NCI-H460 (cell line): ENCODE measurements at regions not wholly inside any gene's neighbourhood (a gene's known extent, or its start where the extent isn't known, plus 50 kb on each side); places are given as distances from the start of the nearest gene placed in this dataset.

ENCODE experiments used
- DNase-seq: peaks from one replicate; pipeline ENCODE4 v3.0.0-alpha.2; 2016; ENCODE audit warnings: low read depth; ENCODE audit errors: extremely low read depth

DNA sequence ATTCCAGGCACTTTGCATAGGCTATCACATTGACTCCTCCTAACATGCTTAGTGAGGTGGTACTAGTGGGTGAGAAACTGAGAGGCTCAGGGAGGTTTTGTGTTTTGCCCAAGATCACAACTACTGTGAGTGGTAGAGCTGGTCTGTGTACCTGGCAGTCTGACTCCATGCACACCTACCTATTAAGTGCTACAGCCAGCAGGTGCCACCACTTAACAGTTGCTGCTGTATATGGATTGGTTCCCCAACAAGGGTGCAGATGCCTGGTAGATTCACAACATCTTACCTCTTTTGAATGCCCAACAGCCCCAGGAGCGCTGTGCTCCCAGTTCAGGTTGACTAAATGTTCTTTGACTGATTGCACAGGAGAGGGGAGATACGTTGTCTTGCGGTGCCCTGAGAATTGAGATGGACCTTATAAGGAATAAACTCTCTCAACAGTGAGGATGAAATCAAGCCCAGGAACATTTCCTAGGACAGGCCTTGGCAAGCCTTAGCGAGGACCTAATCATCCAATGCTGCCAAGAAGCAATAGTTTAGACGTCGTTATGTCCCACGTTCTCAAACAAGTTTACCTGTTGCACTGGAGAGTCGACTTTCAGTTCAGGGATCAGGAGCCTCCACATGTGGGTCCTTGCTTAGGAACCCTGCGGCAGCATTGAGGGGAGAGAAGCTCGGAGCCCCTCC, 78.9 kb upstream of the F3 start:
- DNase-seq, result no peak

DNA sequence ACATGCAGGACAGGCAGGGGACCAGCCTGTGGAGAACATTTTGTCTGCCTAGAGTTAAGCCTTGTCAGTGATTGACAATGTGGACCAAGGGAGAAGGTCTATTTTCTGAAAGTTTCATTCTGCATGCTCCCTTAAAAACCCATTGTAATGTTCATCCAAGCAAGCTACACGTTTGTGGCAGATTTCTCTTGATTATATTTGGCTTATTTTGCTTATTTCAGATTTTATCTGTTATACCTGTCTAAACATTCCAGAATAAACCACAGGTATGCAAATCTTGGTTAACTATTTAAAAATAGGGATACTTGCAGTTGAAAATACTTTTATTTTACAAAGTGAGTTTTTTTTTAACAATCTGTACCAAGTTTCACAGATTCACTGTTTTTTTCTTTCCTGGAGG, 78.2 kb upstream of the F3 start:
- no peak for DNase-seq

DNA sequence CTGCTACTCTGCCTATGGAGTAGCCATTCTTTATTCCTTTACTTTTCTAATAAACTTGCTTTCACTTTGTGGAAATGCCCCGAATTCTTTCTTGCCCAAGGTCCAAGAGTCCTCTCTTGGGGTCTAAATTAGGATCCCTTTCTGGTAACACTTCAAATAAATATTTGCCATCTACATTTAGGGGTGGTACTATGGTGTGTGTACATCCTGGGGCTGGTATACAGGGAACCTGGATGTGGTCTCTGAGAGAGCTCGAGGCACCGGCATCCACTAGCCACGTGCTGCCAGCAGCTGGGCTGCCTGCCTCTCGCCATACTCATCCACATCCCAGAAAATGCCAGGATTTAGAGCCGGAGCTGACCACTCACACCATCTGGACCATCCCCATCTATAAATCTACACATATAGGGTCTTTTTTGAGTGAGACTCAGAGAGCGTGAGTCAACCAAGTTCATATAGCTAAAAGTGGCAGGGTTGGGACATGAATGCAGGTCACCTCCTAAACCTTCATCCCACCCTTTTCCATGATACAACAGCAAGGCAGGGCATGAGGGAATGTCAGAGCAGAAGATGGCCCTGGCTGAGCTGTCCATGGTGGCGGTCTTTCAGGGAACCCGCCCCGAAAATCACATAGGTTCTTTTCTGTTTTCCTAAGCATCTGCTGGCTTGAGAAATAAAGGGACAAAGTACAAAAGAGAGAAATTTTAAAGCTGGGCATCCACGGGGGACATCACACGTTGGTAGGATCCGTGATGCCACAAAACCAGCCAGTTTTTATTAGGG, 76.6 kb upstream of the F3 start:
- DNase-seq, result no peak

DNA sequence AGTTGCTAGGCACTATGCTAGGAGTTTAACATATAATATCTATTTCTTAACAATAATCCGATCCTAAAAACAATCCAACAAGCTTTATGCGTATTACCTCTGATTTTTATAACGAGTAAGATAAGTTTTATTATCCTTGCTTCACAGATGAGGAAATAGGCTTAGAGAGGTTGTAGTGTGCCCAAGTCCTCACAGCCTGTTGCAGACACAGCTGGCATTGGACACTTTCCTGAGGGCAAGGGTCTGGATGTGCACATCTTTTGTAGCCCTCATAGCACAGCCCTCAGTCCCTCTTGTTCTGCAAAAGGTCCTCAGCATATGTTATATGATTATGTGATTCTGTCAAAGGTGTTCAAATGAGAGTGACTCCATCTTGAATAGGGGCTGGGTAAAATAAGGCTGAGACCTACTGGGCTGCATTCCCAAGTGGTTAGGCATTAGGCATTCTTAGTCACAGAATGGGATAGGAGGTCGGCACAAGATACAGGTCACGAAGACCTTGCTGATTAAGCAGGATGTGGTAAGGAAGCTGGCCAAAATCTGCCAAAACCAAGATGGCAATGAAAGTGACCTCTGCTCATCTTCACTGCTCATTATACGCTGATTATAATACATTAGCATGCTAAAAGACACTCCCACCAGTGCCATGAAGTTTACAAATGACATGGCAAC, 75.7 kb upstream of the F3 start:
- DNase-seq, result no peak

DNA sequence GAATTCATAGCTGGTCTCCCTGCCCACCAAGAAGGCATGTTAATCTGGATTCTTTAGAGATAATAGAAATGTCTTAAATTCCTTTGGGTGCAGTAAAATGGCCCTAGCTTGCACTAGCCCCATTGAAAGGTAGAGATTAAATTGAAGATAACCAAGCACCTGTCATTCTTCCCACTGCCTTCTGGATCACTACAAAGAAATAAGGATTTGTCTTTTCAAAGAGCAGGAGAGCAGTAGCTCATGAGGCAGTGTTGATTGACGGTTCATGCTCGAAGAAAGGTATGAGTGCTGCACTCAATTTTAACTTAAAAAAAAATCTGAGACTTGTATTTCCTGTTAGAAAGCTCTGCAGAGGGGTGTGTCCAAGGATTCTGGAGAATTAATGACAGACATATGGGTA, 74.9 kb upstream of the F3 start:
- DNase-seq, result no peak

DNA sequence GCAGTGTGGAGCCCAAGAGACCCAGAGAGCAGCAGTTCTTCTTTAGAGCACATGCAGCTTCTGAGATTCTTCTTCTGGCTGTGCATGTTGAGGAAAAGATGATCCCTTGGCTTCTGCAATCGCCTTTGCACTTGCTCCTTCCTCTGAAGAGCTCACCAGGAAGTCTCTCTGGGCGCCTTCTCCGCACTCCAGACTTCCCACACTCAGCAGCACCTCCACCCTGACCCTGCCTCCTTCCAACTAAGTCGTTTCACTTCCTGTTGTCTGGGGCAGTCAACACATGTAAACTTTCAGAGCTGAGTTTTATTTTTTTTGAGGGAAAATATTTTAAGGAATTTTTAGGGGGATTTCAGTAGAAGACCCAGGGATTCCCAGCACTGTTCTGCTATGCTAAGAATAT, 73.4 kb upstream of the F3 start:
- no peak for DNase-seq

DNA sequence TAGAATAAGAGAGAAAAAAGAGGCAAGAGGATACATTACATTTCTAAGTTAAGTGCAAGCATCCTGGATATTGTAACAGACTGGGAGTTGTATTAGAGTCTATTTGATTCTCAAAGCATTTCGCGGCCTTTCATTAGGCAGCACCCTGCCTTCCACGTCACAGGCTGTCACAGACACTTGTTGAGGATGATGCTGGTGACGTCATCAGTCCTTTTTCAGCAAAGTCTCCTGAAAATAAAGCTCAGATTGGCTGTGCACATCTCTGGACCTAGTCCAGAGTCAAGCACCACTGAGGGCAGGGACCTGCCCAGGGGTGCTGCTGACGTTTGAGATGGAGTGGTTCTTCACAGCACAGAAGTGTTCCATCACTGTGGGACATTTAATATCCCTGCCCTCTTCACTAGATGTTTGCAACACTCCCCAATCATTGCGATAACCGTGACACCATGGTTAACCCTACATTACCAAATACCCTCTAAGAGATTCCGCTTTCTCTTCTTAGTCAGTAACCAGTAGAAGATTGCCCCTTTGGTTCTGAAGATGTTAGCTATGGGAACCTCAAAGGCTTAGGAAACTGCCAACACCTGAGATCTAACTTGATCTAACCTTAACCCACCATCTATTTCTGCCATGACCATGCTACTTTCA, 72.7 kb upstream of the F3 start:
- DNase-seq, result no peak

DNA sequence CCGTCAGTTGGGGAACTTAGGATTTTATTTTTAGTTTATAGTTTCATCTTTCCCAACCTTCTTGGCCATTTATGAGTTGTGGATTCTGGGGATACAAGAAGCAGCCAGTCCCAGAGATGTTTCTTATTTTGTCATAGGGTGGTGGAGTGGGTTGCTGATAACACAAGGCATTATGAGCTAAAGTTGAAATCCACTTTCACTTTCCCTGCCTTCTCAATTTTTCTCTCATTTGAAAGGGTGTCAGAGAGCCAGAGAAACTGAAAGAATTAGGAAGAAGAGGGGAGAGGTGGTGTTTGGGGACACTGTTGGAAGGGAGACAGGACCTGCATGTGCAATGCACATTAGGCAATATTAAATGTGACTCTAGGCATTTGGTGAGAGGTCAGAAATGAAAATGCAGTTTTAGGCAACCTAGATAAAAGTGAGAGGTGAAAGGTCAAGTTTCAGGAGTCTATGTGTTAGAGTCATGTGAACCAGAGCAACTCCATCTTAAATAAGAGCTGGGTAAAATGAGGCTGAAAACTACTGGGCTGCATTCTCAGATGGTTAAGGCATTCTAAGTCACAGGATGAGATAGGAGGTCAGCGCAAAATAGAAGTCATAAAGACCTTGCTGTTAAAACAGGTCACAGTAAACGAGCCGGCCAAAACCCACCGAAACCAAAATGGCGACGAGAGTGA, 71.1 kb upstream of the F3 start:
- DNase-seq, result no peak

DNA sequence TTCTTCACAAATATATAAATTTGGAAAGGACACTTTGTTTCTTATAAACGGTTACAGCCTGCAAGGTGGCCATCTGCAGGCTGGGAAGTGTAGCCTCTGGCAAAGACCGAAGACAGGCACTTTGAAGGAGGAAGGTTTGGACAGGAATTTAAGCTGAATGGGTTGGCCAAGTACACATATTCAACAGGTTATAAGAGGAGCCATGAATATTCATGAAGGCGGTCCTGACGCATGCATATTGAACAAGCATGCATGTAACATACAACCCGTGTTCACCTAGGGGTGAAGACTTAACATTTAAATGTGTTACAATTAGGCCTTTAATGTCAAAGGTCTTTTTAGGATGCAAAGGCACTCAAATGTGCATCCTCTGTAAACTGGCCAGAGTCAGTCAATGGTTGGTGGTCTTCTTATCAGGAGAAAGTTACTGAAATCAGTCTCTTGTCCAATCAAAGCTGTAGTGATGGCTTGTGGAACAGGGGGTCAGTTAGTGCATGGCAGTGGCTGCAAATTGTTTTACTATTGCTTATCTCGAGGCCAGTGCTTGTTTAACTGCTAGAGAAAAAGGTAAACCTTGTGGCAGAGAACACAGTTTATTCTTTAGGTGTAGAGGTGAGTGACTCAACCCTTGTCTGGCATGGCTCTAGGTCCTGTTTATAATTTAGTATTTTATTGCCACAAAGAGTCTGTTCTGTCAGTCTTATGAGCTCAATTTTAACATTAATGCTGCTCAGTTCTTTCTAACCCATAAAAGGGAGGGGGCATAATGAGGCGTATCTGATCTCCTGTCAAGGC, 70.3 kb upstream of the F3 start:
- no peak for DNase-seq

DNA sequence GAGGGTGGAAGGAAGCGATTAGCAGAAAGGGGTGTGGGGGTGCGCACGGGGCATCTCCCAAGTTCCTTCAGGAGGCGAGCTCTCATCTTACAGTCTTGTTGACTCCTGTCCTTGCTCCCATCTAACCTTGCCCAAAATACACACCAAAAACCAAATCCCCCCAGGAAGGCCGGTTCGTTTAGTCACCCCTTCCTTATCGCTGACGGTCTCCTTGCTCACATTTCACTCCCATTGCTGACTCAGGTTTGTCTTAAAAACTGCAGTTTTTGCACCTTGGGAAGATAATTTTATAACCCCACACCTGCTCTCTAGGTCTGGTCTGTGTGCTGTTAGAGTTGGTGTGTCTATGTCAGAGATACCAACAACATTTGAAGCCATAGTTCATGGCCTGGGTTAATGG, 68.1 kb upstream of the F3 start:
- DNase-seq, result no peak

DNA sequence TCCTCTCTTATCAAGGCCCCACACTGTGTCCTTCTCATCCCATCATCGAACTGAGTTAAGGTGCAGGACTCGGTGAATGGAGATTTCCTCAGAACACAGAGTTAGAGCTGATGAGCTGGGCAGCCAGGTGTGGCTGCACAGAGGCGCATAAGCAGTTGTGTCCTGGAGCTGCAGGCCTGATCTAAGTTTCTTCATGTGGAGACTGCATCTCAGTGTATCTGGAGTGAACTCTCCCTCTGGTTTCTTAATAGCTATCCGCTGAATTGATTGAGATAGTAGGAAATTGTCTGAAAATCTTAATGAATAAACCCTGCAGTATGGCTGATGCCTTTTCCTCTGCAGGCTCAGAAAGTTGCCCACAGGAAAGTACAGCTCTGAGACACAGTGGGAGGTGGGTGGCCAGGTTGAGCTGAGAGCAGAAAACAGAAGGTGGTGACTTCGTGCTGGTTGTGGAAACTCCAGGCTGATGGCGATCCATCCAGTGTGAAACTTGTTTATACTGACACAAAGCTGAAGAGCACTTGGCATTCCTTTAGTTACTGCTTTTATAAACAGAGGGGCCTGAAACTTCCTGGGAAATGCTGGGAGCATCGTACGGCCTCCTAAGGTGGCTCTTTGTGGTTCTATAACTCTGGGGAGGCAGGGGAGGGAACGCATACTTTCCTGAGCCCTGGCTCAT, 67.4 kb upstream of the F3 start:
- no peak for DNase-seq

DNA sequence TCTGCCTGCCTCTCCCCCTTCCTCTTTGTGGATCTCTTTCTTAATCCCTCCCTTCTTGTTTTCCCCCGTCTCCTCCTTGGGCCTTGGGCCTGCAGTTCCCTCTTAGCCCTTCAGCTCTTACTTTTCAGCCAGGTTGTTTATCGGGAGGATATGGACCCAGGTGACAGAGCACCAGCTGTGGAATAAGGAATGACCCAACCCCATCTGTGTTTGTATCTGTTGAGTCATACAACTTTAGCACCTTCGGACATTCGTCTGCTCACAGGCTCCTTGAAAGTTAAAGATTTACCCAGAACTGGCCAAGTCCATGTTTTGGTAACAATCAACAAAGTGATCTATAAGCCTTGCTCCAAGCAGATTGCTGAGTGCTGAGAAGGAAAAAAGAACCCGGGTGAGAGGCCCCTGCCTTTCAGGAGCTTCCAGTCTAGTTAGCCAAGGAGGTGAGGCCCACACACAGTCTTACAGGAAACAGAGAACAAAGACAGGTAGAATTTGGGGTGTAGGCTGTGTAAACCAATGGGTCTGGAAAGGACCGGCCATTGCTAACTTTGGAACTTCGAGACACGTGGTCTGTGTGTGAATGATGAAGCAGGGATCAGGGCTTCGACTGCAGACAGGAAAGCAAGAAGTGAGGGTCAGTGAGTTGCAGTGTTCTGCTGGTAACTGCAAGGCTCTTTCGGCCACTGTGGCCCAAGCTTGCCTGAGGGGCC, 66.7 kb upstream of the F3 start:
- DNase-seq, result no peak

DNA sequence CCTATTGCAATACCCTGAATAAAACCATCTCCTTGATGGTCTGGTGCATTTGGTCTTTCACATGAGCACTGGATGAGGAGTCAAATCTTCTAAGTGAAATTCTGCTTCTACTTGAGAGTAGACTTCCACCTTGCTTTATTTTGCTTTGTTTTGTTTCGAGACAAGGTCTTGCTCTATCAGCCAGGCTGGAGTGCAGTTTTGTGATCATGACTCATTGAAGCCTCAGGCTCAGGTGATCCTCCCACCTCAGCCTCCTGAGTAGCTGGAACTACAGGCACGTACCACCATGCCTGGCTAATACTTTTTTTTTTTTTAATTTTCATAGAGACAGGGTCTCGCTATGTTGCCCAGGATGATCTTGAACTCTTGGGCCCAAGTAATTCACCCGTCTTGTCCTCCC, 65.8 kb upstream of the F3 start:
- DNase-seq, result no peak

DNA sequence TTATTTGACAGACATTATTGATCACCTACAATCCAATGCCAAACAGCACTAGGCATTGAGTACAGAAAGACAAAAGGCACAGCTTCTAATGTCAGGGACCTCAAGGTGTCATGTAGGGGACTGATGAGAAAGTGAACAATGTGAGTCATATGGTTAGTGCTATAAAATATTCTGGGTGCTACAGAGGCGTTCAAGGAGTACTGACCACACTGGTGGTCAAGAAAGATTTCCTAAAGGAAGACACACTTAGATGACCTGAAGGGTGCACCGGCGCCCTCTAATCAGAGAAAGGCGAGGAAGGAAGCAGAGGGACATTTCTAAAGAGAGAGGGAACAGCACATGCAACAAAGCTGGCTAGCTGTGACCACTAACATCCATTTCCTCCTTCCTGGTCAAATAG, 64.9 kb upstream of the F3 start:
- no peak for DNase-seq

DNA sequence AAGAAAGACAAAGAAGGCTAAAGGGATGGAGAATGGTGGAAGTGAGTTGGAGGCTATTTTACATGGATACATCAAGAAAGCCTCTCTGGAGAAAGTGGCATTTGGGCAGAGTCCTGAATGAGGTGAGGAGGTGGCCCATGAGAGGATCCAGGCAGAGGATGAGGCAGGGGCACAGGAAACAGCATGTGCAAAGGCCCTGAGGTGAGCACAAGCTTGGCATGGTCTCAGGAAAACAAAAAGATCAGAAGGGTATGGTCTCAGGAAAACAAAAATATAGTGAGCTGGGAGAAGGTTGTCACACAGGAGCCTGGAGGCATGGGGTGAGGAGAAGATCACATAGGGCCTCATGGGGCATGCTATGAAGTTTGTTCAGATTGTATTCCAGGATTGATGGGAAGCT, 62.1 kb upstream of the F3 start:
- DNase-seq, result no peak

DNA sequence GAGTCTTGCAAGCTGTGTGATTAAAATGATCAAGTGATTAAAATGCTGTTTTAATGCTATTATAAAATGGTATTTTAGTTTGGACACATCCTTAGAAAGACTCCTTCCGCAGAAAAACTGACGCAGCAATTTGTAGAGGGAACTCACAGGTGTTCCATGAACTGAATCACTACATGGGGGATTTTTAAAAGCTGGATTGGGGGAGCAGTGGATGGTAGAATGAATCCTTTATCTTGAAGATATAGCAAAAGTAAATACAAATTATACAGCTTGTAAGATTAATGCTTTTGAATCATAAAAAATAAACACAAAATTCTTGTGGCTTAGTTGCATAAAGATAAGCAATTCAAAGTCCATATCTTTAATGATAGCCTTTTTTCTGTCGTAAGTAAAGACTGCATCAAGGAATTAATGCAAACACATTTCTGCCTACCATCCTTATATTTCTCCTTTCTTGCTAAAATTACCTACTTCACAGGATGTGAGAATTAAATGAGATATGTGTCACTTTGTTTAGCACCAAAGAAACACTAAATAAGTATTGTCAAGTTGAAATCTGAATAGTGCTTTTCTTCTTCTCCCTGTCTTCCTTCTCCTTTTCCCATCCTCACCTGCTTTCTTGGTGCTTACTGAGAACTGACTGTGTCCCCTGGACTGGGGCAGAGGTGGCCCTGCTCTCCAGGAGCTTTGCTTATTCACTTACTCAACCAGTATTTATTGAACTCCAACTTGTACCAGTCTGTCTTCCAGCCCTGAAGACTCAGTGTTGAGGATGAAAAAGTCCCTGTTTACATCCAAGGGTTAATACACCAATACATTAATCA, 61.5 kb upstream of the F3 start:
- no peak for DNase-seq

DNA sequence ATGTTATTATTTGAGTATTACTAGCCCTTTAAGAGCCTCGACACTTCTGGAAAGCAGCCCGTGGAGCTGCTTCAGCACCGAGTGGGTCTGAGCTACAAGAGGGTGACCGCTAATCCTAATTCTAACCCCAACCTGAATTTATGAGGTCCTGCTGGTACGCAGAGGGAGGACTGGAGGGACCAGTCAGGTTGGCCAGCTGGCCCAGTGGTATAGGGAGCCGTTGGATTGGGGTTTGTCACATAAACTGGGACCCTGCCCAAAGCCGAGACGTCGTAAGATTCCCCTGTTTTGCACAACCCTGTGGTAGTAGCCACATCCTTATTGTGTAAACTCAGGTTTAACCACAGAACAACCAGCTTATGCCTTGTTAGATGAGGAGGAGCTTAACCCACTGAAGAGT, 60.8 kb upstream of the F3 start:
- DNase-seq, result no peak

DNA sequence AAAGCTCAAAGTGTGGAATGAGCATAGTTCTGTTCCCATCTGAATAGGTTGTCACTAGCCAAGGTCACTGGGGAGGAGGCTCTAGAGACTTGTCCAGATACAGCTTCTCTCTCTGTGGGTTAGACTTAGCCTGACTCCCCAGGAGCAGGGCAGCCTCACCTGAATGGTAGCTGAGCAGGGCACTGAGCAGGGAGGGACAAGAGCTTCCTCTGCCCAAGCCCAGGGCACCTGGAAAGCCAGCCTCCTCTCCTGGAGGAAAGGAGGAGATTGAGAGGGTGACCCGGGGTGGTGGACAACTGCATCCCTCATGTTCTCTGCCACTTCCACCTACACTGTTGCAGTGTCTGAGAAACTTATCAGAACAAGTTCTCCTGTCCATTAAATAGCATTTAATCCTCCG, 59.0 kb upstream of the F3 start:
- DNase-seq, result no peak
